Mesothelial cell of epicardium (in vitro differentiated cells): ENCODE measurements at regions not wholly inside any gene's neighbourhood (a gene's known extent, or its start where the extent isn't known, plus 50 kb on each side); places are given as distances from the start of the nearest gene placed in this dataset.

Source experiments
- DNase-seq, 2 experiments: peaks; one replicate each; pipeline ENCODE4 v3.0.0; 2021; ENCODE audit warnings: low spot score in 2 of 2; ENCODE audit not compliant: unreplicated experiment in 2 of 2
- H3K27ac Mint-ChIP-seq: 2 replicates; pipeline ENCODE4 v1.8.0; 2021; ENCODE audit warnings: mixed read lengths
- H3K27me3 Mint-ChIP-seq: 2 replicates; pipeline ENCODE4 v1.8.0; 2021; ENCODE audit warnings: low read depth, mixed read lengths
- H3K36me3 Mint-ChIP-seq: 2 replicates; pipeline ENCODE4 v1.8.0; 2021; ENCODE audit warnings: mixed read lengths
- H3K4me1 Mint-ChIP-seq: 2 replicates; pipeline ENCODE4 v1.8.0; 2021; ENCODE audit warnings: mixed read lengths
- H3K4me3 Mint-ChIP-seq: 2 replicates; pipeline ENCODE4 v1.8.0; 2021; ENCODE audit warnings: mild to moderate bottlenecking, moderate library complexity, mixed read lengths
- H3K9me3 Mint-ChIP-seq: 2 replicates; pipeline ENCODE4 v1.8.0; 2021; ENCODE audit warnings: mixed read lengths
- TF ChIP-seq, protein P1 (sequence below): fragments of 200-600 bp; sonication (generic); IDR thresholded peaks from one replicate; pipeline ENCODE4 v1.5.0; 2021; ENCODE audit warnings: antibody characterized with exemption; ENCODE audit not compliant: unreplicated experiment

DNA sequence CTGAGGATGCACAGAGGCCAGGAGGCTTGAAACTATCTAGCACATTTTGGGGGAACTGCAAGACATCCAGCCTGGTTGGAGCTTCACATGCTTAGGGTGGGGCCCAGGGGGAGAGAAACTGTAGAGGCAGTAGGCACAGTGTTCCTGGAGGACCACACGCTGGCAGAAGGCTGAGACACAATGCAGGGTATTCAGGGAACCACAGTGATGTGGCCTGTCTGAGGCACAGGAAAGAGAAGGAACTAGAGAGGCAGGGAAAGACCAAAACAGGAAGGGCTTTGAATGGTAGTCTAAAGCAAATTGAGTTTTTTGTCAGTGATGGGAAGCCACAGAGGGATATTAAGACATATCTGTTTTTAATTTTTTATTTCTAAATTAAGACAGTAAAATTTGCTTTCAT, 100.2 kb upstream of the PRICKLE1 start:
- Mint-ChIP-seq H3K9me3 (peaks cover 19% of the 10 kb centered on the region), H3K4me3 (no peak overlapping the region), H3K4me1 (peaks cover 11% of the 10 kb centered on the region), H3K36me3 (peaks cover 2% of the 10 kb centered on the region), H3K27me3 (no peaks in the 10 kb centered on the region), H3K27ac (no peak overlapping the region)
- no peak for DNase-seq
- TF ChIP-seq, protein P1, sequence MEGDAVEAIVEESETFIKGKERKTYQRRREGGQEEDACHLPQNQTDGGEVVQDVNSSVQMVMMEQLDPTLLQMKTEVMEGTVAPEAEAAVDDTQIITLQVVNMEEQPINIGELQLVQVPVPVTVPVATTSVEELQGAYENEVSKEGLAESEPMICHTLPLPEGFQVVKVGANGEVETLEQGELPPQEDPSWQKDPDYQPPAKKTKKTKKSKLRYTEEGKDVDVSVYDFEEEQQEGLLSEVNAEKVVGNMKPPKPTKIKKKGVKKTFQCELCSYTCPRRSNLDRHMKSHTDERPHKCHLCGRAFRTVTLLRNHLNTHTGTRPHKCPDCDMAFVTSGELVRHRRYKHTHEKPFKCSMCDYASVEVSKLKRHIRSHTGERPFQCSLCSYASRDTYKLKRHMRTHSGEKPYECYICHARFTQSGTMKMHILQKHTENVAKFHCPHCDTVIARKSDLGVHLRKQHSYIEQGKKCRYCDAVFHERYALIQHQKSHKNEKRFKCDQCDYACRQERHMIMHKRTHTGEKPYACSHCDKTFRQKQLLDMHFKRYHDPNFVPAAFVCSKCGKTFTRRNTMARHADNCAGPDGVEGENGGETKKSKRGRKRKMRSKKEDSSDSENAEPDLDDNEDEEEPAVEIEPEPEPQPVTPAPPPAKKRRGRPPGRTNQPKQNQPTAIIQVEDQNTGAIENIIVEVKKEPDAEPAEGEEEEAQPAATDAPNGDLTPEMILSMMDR = no peak

DNA sequence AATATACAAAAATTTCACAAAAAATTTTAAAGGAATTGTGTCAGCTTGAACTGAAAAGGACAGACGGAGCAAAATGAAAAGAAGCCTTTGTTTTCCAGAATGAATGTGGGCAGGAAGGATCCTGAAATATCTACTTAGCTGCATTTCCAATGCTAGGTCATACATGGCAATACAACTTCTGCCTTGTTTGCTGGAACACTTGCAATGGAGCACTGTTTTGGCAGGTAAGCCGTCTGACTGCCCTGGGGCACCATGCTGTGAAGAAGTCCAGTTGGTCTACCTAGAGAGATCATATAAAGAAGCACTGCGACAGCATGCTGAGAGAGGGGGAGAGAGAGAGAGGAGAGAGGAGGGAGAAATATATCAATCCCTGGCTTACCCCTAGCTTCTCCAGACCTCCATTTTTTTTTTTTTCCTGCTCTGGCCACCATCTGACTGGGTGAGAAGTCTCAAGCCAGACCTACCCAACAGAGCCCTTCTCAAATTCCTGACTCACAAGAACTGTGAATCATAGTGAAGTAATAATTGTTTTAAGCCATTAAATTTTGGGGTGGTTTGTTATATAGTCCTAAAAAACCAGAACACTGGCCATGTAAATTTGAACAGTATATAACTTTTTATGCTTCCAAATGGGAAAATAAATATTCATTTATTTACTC, 97.1 kb upstream of the PRICKLE1 start:
- Mint-ChIP-seq H3K4me1 (peaks cover 11% of the 10 kb centered on the region), H3K4me3 (no peak overlapping the region), H3K27ac (no peak overlapping the region), H3K27me3 (no peaks in the 10 kb centered on the region), H3K9me3 (peaks cover 19% of the 10 kb centered on the region), H3K36me3 (peaks cover 2% of the 10 kb centered on the region)
- TF ChIP-seq, protein P1 = no peak
- no peak for DNase-seq

DNA sequence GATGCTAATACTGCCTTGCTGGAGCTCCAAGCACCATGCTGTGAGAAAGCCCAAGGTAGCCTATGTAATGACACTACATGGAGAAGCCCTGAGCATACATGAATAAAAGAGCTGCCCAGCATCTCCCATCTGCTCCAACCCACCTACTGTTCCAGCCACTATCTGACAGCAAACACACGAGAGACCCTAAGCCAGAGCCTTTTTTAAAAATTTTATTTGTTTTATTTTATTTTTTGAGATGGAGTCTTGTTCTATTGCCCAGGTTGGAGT, 95.2 kb upstream of the PRICKLE1 start:
- H3K36me3 Mint-ChIP-seq = no peaks in the 10 kb centered on the region
- H3K27ac Mint-ChIP-seq = no peak overlapping the region
- DNase-seq = no peak
- peaks cover 4% of the 10 kb centered on the region for H3K9me3 Mint-ChIP-seq
- H3K4me1 Mint-ChIP-seq = peaks cover 11% of the 10 kb centered on the region
- no peak overlapping the region for H3K4me3 Mint-ChIP-seq
- no peaks in the 10 kb centered on the region for H3K27me3 Mint-ChIP-seq
- TF ChIP-seq, protein P1 = no peak

DNA sequence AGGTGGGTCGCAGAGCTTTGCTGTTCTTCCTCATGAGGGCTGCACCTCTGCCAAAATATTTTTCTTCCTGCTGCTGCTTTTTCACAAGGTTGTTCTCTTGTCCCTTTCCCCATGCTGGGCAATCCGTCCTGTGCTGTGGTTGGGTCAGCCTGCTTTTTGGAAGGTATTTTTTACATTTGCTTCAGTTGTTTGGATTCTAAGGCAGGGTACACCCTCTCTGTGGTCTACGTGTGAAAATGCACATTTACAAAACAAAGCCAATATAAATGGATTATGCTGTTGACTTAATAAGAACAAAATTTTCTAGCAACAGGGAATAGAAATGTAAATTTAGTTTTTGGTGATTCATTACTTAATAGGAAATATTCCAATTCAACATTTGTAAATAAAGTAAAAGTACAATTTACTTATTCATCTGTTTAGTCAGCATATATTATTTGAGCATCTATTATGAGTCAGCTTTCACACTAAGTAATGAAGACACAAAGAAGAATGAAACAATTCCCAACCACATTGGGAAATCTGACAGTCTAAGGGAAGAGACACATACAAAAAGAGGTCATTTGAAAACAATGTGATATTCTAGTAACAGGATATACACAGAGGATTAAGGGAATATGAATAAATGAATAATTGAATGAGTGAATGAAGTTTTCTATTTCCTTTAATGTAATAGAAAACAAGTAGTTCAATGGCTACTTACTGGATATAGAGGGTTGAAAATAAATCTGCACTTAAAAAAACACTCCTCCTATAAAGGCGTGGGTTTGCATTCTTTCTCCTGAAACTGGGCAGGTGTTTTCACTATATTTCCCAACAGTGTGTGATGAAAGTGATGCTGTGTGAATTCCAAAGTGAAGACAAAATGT, 94.6 kb upstream of the PRICKLE1 start:
- Mint-ChIP-seq H3K4me3 (no peak overlapping the region), H3K9me3 (no peaks in the 10 kb centered on the region), H3K4me1 (peaks cover 16% of the 10 kb centered on the region), H3K36me3 (no peaks in the 10 kb centered on the region), H3K27me3 (no peaks in the 10 kb centered on the region), H3K27ac (no peak overlapping the region)
- TF ChIP-seq, protein P1 = no peak
- DNase-seq = no peak

DNA sequence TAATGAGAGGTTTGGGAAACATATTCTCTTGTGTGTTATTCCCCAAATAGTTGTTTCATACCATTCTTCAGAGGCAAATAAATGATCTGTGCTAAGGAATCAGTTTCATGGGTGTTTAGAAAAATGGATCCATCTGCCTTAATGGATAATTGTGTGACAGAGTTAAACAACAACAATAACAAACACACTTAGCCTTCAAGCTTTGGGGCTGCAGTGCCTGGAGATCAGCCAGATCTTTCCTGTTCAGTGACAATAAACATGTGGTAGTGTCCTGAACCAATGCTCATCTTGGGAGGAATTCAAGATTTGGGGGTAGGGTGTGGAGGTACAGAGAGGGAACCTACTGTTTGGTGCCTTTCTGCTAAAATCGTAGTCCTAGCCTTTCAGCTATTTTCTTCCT, 93.7 kb upstream of the PRICKLE1 start:
- no peaks in the 10 kb centered on the region for H3K9me3 Mint-ChIP-seq
- H3K4me1 Mint-ChIP-seq = peaks cover 22% of the 10 kb centered on the region
- H3K27ac Mint-ChIP-seq = no peak overlapping the region
- H3K4me3 Mint-ChIP-seq = no peak overlapping the region
- H3K36me3 Mint-ChIP-seq = no peaks in the 10 kb centered on the region
- DNase-seq = no peak
- H3K27me3 Mint-ChIP-seq = no peaks in the 10 kb centered on the region
- TF ChIP-seq, protein P1 = no peak
